Loucy (cell line): ENCODE measurements at regions not wholly inside any gene's neighbourhood (a gene's known extent, or its start where the extent isn't known, plus 50 kb on each side); places are given as distances from the start of the nearest gene placed in this dataset.

Experiments
- H2AFZ ChIP-seq: fragments of 200-600 bp; sonication (generic); 2 replicates; pipeline ENCODE4 v1.6.0; 2016; ENCODE audit warnings: antibody characterized with exemption, mild to moderate bottlenecking, low read length, moderate library complexity
- H3F3A ChIP-seq: fragments of 200-600 bp; 2 replicates; pipeline ENCODE4 v1.6.0; 2016; ENCODE audit warnings: antibody characterized with exemption, low read depth, mild to moderate bottlenecking
- H3K27me3 ChIP-seq: fragments of 200-600 bp; sonication (generic); 2 replicates; pipeline ENCODE4 v1.6.1; 2014; ENCODE audit warnings: low read length, mild to moderate bottlenecking; ENCODE audit not compliant: insufficient read depth, poor library complexity, severe bottlenecking
- H3K36me3 ChIP-seq: fragments of 200-600 bp; sonication (generic); 2 replicates; pipeline ENCODE4 v1.6.1; 2016; ENCODE audit warnings: low read length; ENCODE audit not compliant: insufficient read depth
- H3K4me1 ChIP-seq: fragments of 200-600 bp; sonication (generic); 2 replicates; pipeline ENCODE4 v1.5.1; 2014; ENCODE audit warnings: low read length, mild to moderate bottlenecking; ENCODE audit not compliant: insufficient read depth, poor library complexity, severe bottlenecking
- H3K4me2 ChIP-seq: fragments of 200-600 bp; sonication (generic); 2 replicates; pipeline ENCODE4 v1.6.0; 2014; ENCODE audit warnings: antibody characterized with exemption, low read length, low read depth, mild to moderate bottlenecking; ENCODE audit not compliant: poor library complexity, severe bottlenecking
- H3K4me3 ChIP-seq: fragments of 200-600 bp; sonication (generic); 2 replicates; pipeline ENCODE4 v1.5.1; 2014; ENCODE audit warnings: low read length, mild to moderate bottlenecking, mixed read lengths; ENCODE audit not compliant: poor library complexity, severe bottlenecking
- H3K79me2 ChIP-seq: fragments of 200-600 bp; sonication (generic); 2 replicates; pipeline ENCODE4 v1.6.1; 2014; ENCODE audit warnings: low read length; ENCODE audit not compliant: insufficient read depth
- H3K9ac ChIP-seq: fragments of 200-600 bp; sonication (generic); 2 replicates; pipeline ENCODE4 v1.6.0; 2014; ENCODE audit warnings: mild to moderate bottlenecking, low read depth, low read length, moderate library complexity; ENCODE audit not compliant: poor library complexity, severe bottlenecking
- H3K9me2 ChIP-seq: fragments of 200-600 bp; sonication (generic); replicated peaks from 2 replicates; pipeline ENCODE4 v1.6.1; 2016; ENCODE audit warnings: low read depth, low read length, mixed read lengths
- H3K9me3 ChIP-seq: fragments of 200-600 bp; sonication (generic); 2 replicates; pipeline ENCODE4 v1.6.1; 2014; ENCODE audit warnings: mild to moderate bottlenecking, antibody characterized with exemption, low read length, low read depth; ENCODE audit not compliant: insufficient read depth
- H4K20me1 ChIP-seq: fragments of 200-600 bp; sonication (generic); 2 replicates; pipeline ENCODE4 v1.6.0; 2014; ENCODE audit warnings: antibody characterized with exemption, low read length, mild to moderate bottlenecking; ENCODE audit not compliant: insufficient read depth, poor library complexity, severe bottlenecking
- CTCF ChIP-seq: fragments of 200-600 bp; sonication (generic); conservative IDR thresholded peaks from 2 replicates; pipeline ENCODE4 v1.5.1; 2014; ENCODE audit warnings: mild to moderate bottlenecking, antibody characterized with exemption, low read length
- EZH2phosphoT487 ChIP-seq: fragments of 200-600 bp; IDR thresholded peaks from 2 replicates; pipeline ENCODE4 v1.6.1; 2018; ENCODE audit warnings: antibody characterized with exemption, mild to moderate bottlenecking, moderate library complexity, borderline replicate concordance

- H3K27me3 ChIP-seq, result no peaks in the 10 kb centered on the region
- H3K4me2 ChIP-seq, result no peak overlapping the region
- no peaks in the 10 kb centered on the region for H3K79me2 ChIP-seq
- no peak overlapping the region for H3K4me3 ChIP-seq
- no peaks in the 10 kb centered on the region for H3F3A ChIP-seq
- TF ChIP-seq CTCF (no peak), EZH2phosphoT487 (no peak)
- no peaks in the 10 kb centered on the region for H3K36me3 ChIP-seq
- no peak overlapping the region for H3K9ac ChIP-seq
- H3K4me1 ChIP-seq, result no peaks in the 10 kb centered on the region
- H3K9me3 ChIP-seq, result no peaks in the 10 kb centered on the region
- no peaks in the 10 kb centered on the region for H3K9me2 ChIP-seq
- no peak overlapping the region for H2AFZ ChIP-seq
- H4K20me1 ChIP-seq, result no peaks in the 10 kb centered on the region
These were observed 460.9 kb upstream of the ADAMTS9 start for GRCh38 chr3:65148687-65149086.

GRCh38 chr3:65146179-65146578, 458.4 kb upstream of the ADAMTS9 start:
- Histone ChIP-seq H3K79me2 (no peaks in the 10 kb centered on the region), H2AFZ (no peak overlapping the region), H3K9me2 (no peaks in the 10 kb centered on the region), H3K4me3 (no peak overlapping the region), H4K20me1 (no peaks in the 10 kb centered on the region), H3K9me3 (no peaks in the 10 kb centered on the region), H3F3A (no peaks in the 10 kb centered on the region), H3K4me1 (no peaks in the 10 kb centered on the region), H3K4me2 (no peak overlapping the region), H3K27me3 (no peaks in the 10 kb centered on the region), H3K9ac (no peak overlapping the region), H3K36me3 (no peaks in the 10 kb centered on the region)
- no peak for TF ChIP-seq EZH2phosphoT487
- TF ChIP-seq CTCF, result no peak

GRCh38 chr3:65145680-65146079, 457.9 kb upstream of the ADAMTS9 start:
- no peak overlapping the region for H3K9ac ChIP-seq

More at GRCh38 chr3:65145680-65146079, 457.9 kb upstream of the ADAMTS9 start:
- H3K9me3 ChIP-seq, result no peaks in the 10 kb centered on the region
- TF ChIP-seq EZH2phosphoT487 (no peak), CTCF (no peak)
- no peaks in the 10 kb centered on the region for H4K20me1 ChIP-seq
- no peak overlapping the region for H3K4me3 ChIP-seq
- no peaks in the 10 kb centered on the region for H3F3A ChIP-seq
- no peaks in the 10 kb centered on the region for H3K9me2 ChIP-seq
- H3K79me2 ChIP-seq, result no peaks in the 10 kb centered on the region
- H3K4me2 ChIP-seq, result no peak overlapping the region
- no peaks in the 10 kb centered on the region for H3K4me1 ChIP-seq
- no peaks in the 10 kb centered on the region for H3K36me3 ChIP-seq
- H3K27me3 ChIP-seq, result no peaks in the 10 kb centered on the region
- no peak overlapping the region for H2AFZ ChIP-seq
